ENCODE measurements at regions not wholly inside any gene's neighbourhood (a gene's known extent, or its start where the extent isn't known, plus 50 kb on each side); places are given as distances from the start of the nearest gene placed in this dataset.
"Not testable (repeated sequence)": the region's sequence is repeated elsewhere in the genome, so short reads cannot be mapped to it uniquely, and the experiment has no call there.

DNA sequence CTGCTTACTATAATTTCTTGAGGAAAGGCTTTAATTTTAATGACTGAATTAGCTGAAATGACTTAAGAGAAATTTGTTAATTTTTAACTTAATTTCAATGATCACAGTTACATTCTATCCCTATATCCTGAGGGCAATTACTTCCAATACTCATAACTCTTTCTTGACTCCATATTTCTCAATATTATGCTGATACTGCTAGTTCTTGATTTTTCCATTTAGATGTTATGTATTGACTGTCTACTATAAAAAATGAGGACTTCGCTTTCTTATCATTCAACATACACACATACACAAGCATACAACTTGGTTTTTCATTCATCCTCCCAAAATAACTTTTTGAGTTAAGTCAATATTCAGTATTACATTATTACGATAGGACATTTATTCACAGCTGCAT lies 176.2 kb downstream of the PHLDA1 start:
- Mint-ChIP-seq H3K4me1 (peaks cover 3 to 5% of the 10 kb centered on the region in 2 donors), H3K36me3 (no peaks in the 10 kb centered on the region), H3K27ac (no peak overlapping the region), H3K4me3 (no peak overlapping the region), H3K27me3 (peaks cover 12 to 21% of the 10 kb centered on the region in 2 donors), H3K9me3 (no peaks in the 10 kb centered on the region)
- ATAC-seq (replicated peaks) (no peak), DNase-seq (no peak)

DNA sequence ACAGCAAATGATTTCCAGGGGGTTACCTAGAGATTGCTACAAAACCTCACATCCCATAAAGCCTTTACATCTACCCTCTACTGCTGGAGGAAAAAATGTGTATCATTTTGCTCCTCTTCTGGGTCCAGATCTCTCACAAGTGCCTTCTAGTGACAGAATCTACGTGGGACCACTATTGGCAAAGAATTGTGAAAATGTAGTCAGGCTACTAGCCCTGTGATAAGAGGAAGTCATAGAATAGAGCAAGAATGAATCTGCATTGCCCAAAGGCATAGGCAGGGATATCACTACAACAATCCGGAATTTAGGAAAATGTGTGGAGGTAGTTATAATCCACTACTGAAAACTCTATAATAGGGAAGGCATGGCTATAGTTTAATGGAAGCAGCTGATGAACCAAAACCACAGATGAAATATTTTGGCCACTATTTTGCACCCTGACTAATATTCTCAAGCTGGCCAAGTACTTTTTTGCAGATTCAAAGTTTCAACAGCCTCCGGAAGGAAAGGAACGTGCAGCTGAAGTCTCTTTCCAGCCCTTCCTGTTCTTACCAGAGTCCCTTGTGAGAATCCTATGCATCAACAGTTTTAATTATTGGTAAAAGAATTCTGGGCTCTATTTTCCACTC lies 176.8 kb downstream of the PHLDA1 start:
- H3K4me1 Mint-ChIP-seq: peaks cover 3 to 5% of the 10 kb centered on the region in 2 donors
- ATAC-seq (replicated peaks): no peak
- no peak overlapping the region for H3K4me3 Mint-ChIP-seq
- no peak for DNase-seq
- no peaks in the 10 kb centered on the region for H3K9me3 Mint-ChIP-seq
- no peak overlapping the region for H3K27ac Mint-ChIP-seq
- H3K27me3 Mint-ChIP-seq: peaks cover 13 to 21% of the 10 kb centered on the region in 2 donors
- no peaks in the 10 kb centered on the region for H3K36me3 Mint-ChIP-seq

DNA sequence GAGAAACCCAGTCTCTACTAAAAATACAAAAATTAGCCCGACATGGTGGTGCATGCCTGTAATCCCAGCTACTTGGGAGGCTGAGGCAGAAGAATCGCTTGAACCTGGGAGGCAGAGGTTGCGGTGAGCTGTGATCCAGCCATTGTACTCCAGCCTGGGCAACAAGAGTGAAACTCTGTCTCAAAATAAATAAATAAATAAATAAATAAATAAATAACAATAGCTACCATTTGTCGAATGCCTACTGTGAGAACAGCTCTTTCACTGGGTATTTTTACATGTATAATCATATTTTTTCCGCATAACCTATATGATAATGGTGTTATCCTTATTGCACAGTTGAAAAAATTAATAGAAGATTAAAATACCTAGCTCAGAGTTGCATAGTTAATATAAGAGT lies 177.4 kb downstream of the PHLDA1 start:
- not testable (repeated sequence) for H3K27ac Mint-ChIP-seq; ATAC-seq (replicated peaks); H3K4me1 Mint-ChIP-seq; H3K4me3 Mint-ChIP-seq; DNase-seq; H3K36me3 Mint-ChIP-seq; H3K9me3 Mint-ChIP-seq
- H3K27me3 Mint-ChIP-seq: peaks cover 13 to 21% of the 10 kb centered on the region in 2 donors

DNA sequence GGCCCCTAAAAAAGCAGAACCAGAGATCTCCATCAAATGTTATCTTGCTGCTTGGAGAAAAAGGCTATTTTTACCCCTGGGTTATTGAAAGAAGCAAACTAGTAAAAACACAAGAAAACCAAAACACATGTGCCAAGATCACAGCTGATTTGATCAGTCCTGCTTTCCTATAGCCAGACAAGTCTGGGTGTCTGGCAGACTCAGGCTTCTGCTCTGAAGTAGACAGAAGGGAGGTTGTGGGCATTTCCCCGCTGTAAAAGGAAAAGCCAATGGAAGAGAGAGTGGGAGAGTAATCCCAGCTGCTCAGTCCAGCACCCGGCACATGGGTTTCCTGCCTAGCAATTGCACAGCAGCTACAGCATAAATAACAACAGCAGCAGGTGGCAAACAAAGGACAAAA lies 177.9 kb downstream of the PHLDA1 start:
- no peak overlapping the region for H3K4me3 Mint-ChIP-seq
- no peaks in the 10 kb centered on the region for H3K9me3 Mint-ChIP-seq
- peaks cover 13 to 21% of the 10 kb centered on the region in 2 donors for H3K27me3 Mint-ChIP-seq
- no peak for DNase-seq
- H3K27ac Mint-ChIP-seq: no peak overlapping the region
- H3K4me1 Mint-ChIP-seq: peaks cover 3 to 5% of the 10 kb centered on the region in 2 donors
- ATAC-seq (replicated peaks): peak in 1 of 2 donors; percentile 34
- H3K36me3 Mint-ChIP-seq: no peaks in the 10 kb centered on the region

DNA sequence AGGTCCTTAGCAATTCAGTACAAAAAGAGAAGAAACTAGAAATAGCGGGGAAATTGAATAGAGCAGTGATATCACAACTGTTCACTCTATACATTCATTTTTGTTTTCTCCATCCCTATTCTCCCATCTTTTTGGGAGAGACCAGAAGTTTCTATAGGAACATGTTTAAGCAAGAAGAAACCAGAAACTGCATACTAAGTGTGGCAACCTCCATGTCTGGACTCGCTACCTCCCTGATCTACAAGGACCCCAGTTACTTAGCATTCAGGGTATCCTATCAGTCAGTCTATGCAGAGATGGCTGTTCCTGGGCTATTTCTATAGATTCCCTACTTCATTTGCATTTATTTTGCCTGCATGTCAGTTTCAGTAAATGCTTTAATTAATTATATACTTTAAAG lies 178.6 kb downstream of the PHLDA1 start:
- H3K4me1 Mint-ChIP-seq: peaks cover 3 to 5% of the 10 kb centered on the region in 2 donors
- DNase-seq (no peak), ATAC-seq (replicated peaks) (no peak)
- no peaks in the 10 kb centered on the region for H3K36me3 Mint-ChIP-seq
- no peaks in the 10 kb centered on the region for H3K9me3 Mint-ChIP-seq
- H3K27ac Mint-ChIP-seq: no peak overlapping the region
- H3K27me3 Mint-ChIP-seq: peaks cover 13 to 21% of the 10 kb centered on the region in 2 donors
- H3K4me3 Mint-ChIP-seq: no peak overlapping the region

DNA sequence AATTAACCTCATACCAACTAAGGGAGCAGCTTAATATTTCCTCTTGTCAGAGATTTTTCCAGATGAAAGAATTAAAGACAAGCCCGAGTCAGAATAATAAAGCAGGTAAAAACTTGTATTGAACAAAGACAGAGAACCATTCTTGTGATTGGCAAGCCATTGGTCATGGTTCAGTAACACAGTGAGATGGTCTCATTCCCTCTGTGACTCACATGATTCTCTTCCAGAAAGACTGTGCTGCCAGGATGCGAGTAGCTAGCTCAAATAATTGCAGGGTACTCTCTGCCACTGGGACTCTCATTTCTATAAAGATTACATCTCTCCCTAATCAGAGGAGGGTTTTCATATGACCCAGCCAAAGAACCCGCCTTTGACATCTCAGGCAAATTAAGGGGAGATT lies 179.4 kb downstream of the PHLDA1 start:
- DNase-seq (no peak), ATAC-seq (replicated peaks) (no peak)

DNA sequence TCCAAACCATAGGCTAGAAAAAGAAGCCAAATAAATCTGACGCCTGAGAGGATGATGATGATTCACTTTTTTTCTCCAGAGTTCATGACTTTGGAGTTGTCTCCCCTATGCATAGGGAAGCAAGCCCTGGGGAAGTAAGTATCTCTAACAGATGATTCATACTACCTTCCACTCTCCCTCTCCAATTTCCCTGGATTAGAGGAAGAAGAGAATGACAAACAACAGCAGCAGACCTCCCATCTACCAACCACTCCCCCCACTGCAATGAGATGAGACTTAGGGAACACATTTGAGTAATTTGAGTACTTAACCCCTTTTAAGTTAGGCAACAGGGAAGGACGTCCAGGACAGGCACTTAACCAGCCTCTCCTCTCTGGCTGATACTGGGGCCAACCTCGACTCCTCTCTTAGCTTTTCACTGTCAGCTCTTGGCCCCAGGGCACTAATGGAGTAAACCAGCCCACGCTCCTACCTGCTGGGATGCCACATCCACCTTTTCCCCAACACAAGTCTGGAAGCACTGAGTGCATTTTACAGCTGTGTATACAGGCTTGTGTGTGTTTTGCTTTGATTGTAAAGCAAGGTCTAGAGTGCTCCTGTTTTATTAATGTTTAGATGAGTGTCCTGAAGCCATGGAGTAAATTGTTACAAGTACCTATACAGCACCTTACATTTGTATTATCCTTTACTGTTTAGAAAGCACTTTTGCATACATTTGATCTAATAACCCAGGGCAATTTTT lies 180.7 kb downstream of the PHLDA1 start:
- peaks cover 3 to 5% of the 10 kb centered on the region in 2 donors for H3K9me3 Mint-ChIP-seq
- peaks cover 13 to 21% of the 10 kb centered on the region in 2 donors for H3K27me3 Mint-ChIP-seq
- H3K36me3 Mint-ChIP-seq: no peaks in the 10 kb centered on the region
- peaks cover 3 to 5% of the 10 kb centered on the region in 2 donors for H3K4me1 Mint-ChIP-seq
- ATAC-seq (replicated peaks) (no peak), DNase-seq (no peak)
- H3K27ac Mint-ChIP-seq: no peak overlapping the region
- no peak overlapping the region for H3K4me3 Mint-ChIP-seq

More for the DNA sequence above, 179.4 kb downstream of the PHLDA1 start:
- Mint-ChIP-seq H3K4me3 (no peak overlapping the region), H3K27me3 (peaks cover 13 to 21% of the 10 kb centered on the region in 2 donors), H3K9me3 (no peaks in the 10 kb centered on the region), H3K4me1 (peaks cover 3 to 5% of the 10 kb centered on the region in 2 donors), H3K27ac (no peak overlapping the region), H3K36me3 (no peaks in the 10 kb centered on the region)

DNA sequence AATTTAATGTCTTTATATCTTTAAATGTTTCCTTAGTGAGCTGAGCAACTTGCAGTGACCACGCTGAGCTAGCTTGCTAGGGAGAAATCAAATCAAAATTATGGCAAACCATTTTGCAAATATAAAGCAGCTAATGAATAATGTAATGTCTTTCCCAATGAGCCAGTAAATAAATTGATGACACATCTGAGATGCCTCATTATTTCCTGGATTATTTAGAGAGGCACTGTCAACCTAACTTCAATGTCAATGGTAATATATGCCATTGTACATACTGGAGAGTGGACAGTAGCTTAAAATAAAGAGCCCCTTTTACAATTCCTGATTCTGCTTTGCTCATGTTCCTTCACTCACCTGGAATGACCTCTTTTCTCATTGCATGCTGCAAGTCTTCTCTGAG lies 182.6 kb downstream of the PHLDA1 start:
- peaks cover 13 to 16% of the 10 kb centered on the region in 2 donors for H3K27me3 Mint-ChIP-seq
- peaks cover 3 to 5% of the 10 kb centered on the region in 2 donors for H3K4me1 Mint-ChIP-seq
- peaks cover 4 to 7% of the 10 kb centered on the region in 2 donors for H3K9me3 Mint-ChIP-seq
- DNase-seq (no peak), ATAC-seq (replicated peaks) (no peak)
- no peak overlapping the region for H3K27ac Mint-ChIP-seq
- H3K36me3 Mint-ChIP-seq: no peaks in the 10 kb centered on the region
- no peak overlapping the region for H3K4me3 Mint-ChIP-seq

DNA sequence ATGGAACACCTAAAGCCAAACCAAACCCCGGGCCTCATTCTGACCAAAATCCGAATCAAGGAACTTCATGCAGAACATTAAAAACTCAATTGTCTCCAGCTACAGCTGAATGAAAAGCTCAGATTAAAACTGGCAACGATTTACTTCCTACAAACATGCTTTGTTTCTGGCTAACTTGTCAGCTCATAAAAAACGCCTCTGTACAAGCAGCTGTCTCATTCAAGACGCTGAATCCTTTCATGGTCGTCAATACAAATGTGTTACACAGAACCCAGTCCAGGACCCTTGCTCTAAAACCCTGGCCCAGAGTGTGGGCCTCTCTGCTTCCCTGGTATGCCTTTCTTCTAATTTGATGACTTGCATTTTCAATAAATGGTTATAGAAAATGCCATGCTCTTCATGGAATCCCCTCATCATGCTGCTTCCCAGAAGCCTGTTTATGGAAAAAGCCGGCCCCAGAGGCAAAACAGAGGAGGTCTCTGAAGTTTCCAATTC lies 183.1 kb downstream of the PHLDA1 start:
- Mint-ChIP-seq H3K4me3 (no peak overlapping the region), H3K4me1 (peaks cover 1 to 2% of the 10 kb centered on the region in 2 donors), H3K9me3 (peaks cover 4 to 7% of the 10 kb centered on the region in 2 donors), H3K27ac (no peak overlapping the region), H3K36me3 (no peaks in the 10 kb centered on the region), H3K27me3 (peaks cover 13 to 16% of the 10 kb centered on the region in 2 donors)
- ATAC-seq (replicated peaks) (no peak), DNase-seq (no peak)

DNA sequence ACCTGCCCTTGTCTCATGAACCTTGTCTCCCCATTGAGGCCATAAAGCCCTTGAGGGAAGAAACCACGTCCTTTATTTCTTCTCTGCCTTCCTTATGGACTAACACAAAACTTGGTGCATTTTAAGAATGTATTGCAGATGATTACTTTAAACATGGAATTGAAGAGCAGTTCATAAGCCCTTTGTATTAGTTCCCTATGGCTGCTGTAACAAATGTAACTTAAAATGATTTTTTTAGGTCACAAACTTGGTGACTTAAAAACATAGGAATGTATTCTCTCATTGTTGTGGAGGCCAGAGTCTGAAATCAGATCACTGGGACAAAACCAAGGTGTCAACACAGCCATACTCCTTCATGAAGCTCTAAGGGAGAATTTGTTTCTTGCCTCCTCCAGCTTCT lies 185.5 kb downstream of the PHLDA1 start:
- Mint-ChIP-seq H3K4me1 (no peaks in the 10 kb centered on the region), H3K27ac (no peak overlapping the region), H3K4me3 (no peak overlapping the region), H3K27me3 (peaks cover 8 to 13% of the 10 kb centered on the region in 2 donors), H3K9me3 (peaks cover 4 to 7% of the 10 kb centered on the region in 2 donors), H3K36me3 (no peaks in the 10 kb centered on the region)
- DNase-seq: no peak
- no peak for ATAC-seq (replicated peaks)

DNA sequence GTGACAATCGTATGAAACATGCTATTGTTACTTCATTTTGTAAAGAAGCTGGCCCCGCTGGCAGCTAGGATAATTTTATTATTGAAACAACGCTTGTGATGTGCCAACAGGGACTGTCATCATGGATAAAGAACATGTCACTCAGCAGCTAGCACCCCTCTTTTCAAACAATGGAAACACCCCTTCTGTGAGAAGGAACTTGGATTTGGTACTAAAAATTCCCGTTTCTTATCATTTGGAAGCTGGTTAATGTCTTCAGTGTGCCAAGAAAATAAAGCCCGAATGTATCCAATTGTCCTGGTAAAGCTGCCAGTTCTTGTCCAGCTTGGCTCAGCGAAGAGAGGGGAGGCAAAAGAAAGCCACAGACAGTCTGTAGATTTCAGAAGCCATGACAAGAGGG lies 186.6 kb downstream of the PHLDA1 start:
- H3K36me3 Mint-ChIP-seq: no peaks in the 10 kb centered on the region
- H3K27ac Mint-ChIP-seq: no peak overlapping the region
- ATAC-seq (replicated peaks) (no peak), DNase-seq (no peak)
- peaks cover 4 to 7% of the 10 kb centered on the region in 2 donors for H3K9me3 Mint-ChIP-seq
- no peaks in the 10 kb centered on the region for H3K4me1 Mint-ChIP-seq
- H3K27me3 Mint-ChIP-seq: peaks cover 0 to 5% of the 10 kb centered on the region in 2 donors
- H3K4me3 Mint-ChIP-seq: no peak overlapping the region

DNA sequence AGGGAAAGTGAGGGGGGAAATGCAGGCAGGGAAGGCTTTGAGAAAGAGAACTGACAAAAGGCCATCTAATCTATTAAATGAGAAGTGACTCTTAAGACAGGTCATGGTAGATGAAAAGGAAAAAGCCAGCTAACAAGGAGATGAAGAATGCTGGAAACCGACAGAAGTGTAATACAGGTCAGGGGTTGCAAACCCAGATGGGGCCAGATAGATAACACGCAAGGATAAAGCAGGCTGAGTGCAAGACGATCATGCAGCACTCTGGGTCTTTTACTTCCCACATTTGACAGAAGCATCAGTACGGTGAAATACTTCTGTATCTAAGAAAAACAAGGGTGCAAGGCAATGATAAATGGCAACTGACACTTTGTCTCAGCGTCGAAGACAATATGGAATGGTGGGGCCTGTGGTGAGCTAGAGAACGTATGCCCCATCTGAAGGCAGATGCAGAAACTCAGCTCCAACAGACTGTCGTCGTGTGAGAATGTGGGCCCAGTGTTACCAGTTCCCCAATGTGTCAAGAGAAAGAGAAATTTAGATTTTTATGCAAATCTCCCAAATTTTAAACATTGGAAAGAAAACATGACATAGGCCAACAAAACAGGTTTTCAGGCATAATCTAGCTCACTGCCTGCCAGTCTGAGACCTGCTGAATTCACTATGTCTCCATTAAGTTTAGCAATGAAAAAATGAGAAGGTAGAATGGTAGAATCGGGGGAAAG lies 187.4 kb downstream of the PHLDA1 start:
- ATAC-seq (replicated peaks) (no peak), DNase-seq (no peak)
- H3K4me3 Mint-ChIP-seq: no peak overlapping the region
- H3K36me3 Mint-ChIP-seq: no peaks in the 10 kb centered on the region
- H3K4me1 Mint-ChIP-seq: no peaks in the 10 kb centered on the region
- H3K9me3 Mint-ChIP-seq: peaks cover 4 to 7% of the 10 kb centered on the region in 2 donors
- H3K27me3 Mint-ChIP-seq: peaks cover 0 to 5% of the 10 kb centered on the region in 2 donors
- H3K27ac Mint-ChIP-seq: no peak overlapping the region

DNA sequence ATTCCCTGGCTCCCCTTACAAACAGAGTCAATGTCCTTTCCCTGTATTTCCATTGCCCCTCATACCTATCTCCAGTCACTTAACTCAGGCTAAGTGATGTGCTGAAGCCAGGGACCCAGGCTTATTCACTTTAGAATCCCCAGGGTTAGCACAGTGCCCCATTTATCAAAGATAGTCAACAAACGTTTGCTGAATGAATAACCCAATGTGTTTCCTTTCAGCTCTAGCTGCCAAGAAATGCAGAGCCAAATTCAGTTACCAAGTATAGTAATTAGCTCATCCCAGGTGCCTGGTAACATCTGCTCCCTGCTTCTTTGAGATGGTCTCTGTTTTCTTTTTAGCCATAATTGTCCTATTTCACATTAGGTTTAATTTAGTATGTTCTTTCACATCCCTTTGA lies 189.5 kb downstream of the PHLDA1 start:
- H3K36me3 Mint-ChIP-seq: no peaks in the 10 kb centered on the region
- no peak overlapping the region for H3K27ac Mint-ChIP-seq
- peaks cover 0 to 1% of the 10 kb centered on the region in 2 donors for H3K4me1 Mint-ChIP-seq
- no peak for ATAC-seq (replicated peaks)
- peaks cover 0 to 5% of the 10 kb centered on the region in 2 donors for H3K27me3 Mint-ChIP-seq
- peaks cover 4 to 7% of the 10 kb centered on the region in 2 donors for H3K9me3 Mint-ChIP-seq
- H3K4me3 Mint-ChIP-seq: no peak overlapping the region
- no peak for DNase-seq

DNA sequence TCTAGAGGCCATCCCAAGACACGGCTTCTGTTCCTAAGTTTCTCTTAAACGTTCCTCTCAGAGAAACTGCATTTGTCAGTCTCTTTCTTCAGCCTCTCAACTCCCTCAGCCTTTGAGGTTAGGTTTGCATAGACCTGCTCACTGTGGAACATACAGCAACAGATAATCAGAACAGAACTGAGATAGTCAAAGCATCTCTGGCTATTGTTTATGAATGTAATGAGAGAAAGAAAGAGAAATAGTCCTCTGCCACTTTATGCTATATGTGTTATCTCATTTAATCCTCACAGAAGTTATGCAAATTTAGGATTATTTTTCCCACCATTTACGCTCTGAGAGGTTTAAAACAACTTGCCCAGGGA lies 190.6 kb downstream of the PHLDA1 start:
- Mint-ChIP-seq H3K27me3 (peaks cover 3 to 6% of the 10 kb centered on the region in 2 donors), H3K9me3 (peaks cover 2 to 3% of the 10 kb centered on the region in 2 donors), H3K27ac (no peak overlapping the region), H3K4me3 (no peak overlapping the region), H3K36me3 (no peaks in the 10 kb centered on the region), H3K4me1 (peaks cover 0 to 1% of the 10 kb centered on the region in 2 donors)
- ATAC-seq (replicated peaks) (no peak), DNase-seq (no peak)

Data from stimulated activated naive B cell treated with anti-CD40 and anti-IgM and Interleukin-4, amounts not matched to agents 10 μg/mL and 1 μg/mL and 100 μg/mL, for 72 hours (primary cell).